A673 (cell line): ENCODE measurements at regions not wholly inside any gene's neighbourhood (a gene's known extent, or its start where the extent isn't known, plus 50 kb on each side); places are given as distances from the start of the nearest gene placed in this dataset.

Experiments used
- EZH2 ChIP-seq: fragments of 200-600 bp; sonication (generic); IDR thresholded peaks from 2 replicates; pipeline ENCODE4 v1.6.1; 2017; ENCODE audit warnings: borderline replicate concordance, low read depth, mild to moderate bottlenecking, mixed read lengths, antibody characterized with exemption, low read length; ENCODE audit not compliant: poor library complexity, severe bottlenecking
- TF ChIP-seq, protein P1 (sequence below): fragments of 300-800, 200-600 bp; sonication (generic); conservative IDR thresholded peaks from 2 replicates; pipeline ENCODE4 v1.5.1; 2017; ENCODE audit warnings: low read depth, mild to moderate bottlenecking, antibody characterized with exemption, low read length, moderate library complexity, mixed read lengths

DNA sequence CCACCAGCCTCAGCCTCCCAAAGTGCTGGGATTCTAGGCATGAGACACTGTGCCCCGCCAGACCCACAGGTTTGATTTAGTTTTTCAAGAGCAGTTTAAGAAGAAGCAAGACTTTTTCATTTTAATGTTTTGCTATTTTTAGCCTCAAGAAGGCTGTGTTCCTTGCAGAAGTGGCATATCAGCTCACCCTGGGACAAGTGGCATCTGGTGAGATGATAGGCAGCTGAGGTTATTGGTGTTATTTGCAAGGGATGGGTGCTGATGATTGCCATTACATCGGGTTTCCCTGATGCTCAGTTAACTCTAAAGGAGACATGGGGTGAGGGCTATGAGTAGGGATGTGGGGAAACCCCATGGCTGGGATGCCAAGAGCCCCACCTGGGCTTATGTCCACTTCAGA is 120.4 kb downstream of the MXRA5 start:
- TF ChIP-seq, protein P1, sequence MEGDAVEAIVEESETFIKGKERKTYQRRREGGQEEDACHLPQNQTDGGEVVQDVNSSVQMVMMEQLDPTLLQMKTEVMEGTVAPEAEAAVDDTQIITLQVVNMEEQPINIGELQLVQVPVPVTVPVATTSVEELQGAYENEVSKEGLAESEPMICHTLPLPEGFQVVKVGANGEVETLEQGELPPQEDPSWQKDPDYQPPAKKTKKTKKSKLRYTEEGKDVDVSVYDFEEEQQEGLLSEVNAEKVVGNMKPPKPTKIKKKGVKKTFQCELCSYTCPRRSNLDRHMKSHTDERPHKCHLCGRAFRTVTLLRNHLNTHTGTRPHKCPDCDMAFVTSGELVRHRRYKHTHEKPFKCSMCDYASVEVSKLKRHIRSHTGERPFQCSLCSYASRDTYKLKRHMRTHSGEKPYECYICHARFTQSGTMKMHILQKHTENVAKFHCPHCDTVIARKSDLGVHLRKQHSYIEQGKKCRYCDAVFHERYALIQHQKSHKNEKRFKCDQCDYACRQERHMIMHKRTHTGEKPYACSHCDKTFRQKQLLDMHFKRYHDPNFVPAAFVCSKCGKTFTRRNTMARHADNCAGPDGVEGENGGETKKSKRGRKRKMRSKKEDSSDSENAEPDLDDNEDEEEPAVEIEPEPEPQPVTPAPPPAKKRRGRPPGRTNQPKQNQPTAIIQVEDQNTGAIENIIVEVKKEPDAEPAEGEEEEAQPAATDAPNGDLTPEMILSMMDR: no peak
- TF ChIP-seq EZH2: no peak
